ENCODE measurements at regions not wholly inside any gene's neighbourhood (a gene's known extent, or its start where the extent isn't known, plus 50 kb on each side); places are given as distances from the start of the nearest gene placed in this dataset.

GRCh38 chr9:135278586-135278985 lies 191.1 kb downstream of the OLFM1 start:
- FAIRE-seq, result no peak
- TF ChIP-seq CTCF (IDR thresholded peaks at IDR 0.05; ENCODE audit: insufficient read depth, missing control alignments), result no peak
- no peak for DNase-seq (ENCODE audit: insufficient read length, low spot score)

DNA sequence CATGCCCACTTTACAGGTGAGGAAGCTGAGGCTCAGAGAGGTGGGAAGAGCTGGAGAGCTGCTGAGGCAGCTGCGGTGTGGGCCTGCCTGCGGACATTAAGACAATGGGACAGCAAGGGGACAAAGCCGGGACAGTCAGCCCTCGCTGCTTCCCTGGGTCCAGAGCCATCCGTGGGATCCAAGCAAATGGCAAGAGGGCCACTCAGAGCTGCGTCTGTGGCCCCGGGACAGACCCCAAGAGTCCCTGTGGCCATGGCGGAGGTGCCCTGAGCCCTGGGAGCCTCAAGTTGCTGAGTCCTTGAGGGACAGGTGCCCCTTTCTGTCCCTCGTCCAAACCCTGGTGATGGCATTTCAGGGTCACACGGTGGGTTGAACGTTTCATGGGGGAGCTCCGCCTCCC lies 191.9 kb downstream of the OLFM1 start:
- FAIRE-seq (no peak), DNase-seq (ENCODE audit: insufficient read length, low spot score) (no peak)
- no peak for TF ChIP-seq CTCF (IDR thresholded peaks at IDR 0.05; ENCODE audit: insufficient read depth, missing control alignments)

DNA sequence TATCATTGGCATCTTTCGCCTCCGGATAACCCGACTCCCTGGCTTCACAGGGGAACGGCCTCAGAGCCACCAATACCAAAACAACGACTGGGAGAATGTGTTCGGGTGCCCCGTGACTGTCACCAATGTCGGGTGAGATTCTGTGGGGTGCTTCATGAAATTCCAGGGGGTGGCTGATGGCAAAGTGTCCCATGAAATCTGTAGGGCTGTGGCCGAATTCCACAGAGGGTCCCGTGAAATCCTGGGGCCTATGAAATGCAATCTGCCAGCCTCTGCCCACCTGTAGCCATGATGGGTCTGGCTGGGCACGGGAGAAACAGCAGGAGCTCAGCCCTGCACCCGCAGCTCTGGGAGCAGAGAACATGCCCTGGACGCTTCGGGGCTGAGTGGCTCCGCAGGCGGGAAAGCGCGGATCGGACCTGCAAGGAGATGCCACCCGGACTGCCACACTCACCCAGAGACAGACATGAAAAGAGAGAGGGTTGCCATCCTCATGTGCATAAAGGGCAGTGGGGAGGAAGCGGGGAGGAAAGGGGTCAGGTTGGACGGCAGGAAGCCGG lies 192.4 kb downstream of the OLFM1 start:
- FAIRE-seq (no peak), DNase-seq (ENCODE audit: insufficient read length, low spot score) (no peak)
- no peak for TF ChIP-seq CTCF (IDR thresholded peaks at IDR 0.05; ENCODE audit: insufficient read depth, missing control alignments)

GRCh38 chr9:135280666-135281065 lies 193.2 kb downstream of the OLFM1 start:
- no peak for FAIRE-seq
- TF ChIP-seq CTCF (IDR thresholded peaks at IDR 0.05; ENCODE audit: insufficient read depth, missing control alignments), result no peak
- DNase-seq (ENCODE audit: insufficient read length, low spot score), result no peak

DNA sequence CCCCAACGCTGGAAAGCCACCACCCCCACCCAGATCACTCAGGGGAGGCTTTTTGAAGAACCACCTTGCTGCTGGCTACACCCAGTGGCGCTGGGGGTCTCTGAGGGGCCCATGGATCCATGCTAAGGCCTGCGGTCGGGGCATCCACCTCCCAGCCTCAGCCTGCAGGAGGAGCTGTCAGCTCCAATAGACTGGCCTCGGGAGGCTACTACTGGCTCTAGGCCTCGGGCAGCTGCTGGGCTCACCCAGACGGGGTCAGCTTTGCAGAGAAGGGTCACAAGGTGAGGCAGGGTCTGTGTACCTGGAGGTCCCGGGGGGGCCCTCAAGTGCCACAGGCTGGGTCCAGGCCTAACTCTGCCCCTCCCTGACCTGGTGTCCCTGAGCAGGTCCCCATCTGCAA lies 193.7 kb downstream of the OLFM1 start:
- no peak for TF ChIP-seq CTCF (IDR thresholded peaks at IDR 0.05; ENCODE audit: insufficient read depth, missing control alignments)
- FAIRE-seq (no peak), DNase-seq (ENCODE audit: insufficient read length, low spot score) (no peak)

- DNase-seq (ENCODE audit: insufficient read length, low spot score), result no peak
- TF ChIP-seq CTCF (IDR thresholded peaks at IDR 0.05; ENCODE audit: insufficient read depth, missing control alignments), result no peak
- FAIRE-seq, result no peak
These were observed 194.6 kb downstream of the OLFM1 start for GRCh38 chr9:135281791-135282737.

DNA sequence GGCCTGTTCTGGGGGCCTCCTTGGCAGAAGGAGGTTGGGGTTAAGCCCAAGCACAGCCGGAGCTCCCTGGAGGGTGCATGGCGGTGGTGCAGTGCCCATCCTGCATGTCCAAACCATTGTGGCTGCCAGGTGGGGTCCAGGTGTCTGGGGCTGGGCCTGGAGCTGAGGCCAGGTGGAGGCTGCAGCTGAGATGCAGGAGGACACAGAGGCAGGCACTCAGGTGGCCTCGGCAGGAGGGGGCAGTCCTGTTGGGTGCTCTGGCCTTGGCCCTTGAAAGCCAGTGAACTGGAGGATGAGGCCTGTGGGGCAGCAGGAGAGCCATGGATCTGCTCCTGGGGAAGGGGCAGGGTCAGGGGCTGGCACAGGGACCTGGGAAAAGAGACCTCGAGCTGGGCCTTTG lies 195.3 kb downstream of the OLFM1 start:
- no peak for DNase-seq (ENCODE audit: insufficient read length, low spot score)
- no peak for FAIRE-seq
- TF ChIP-seq CTCF (IDR thresholded peaks at IDR 0.05; ENCODE audit: insufficient read depth, missing control alignments), result no peak

All from D721Med (cell line).